ENCODE measurements at regions not wholly inside any gene's neighbourhood (a gene's known extent, or its start where the extent isn't known, plus 50 kb on each side); places are given as distances from the start of the nearest gene placed in this dataset.

DNA sequence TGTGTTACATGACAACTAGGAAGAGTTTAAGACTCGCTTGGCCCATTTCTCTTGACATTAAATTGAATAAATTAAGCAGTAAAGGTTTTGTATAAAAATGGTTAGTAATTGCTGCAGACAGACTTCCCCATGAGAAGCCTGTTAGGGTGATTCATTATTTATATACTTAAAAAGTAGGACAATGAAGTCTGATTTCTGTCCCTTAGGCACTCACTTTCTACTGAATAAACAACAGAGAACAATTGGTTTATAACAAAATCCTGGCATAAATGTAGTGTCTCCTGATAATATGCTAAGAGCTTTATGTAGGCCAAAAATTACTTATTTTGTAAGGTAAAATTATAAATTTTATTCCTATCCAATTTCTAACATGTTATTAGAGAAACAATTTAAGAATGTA lies 2138.5 kb upstream of the PCDH20 start:
- intact Hi-C loops (cut with DNase I): no loop called here
- Histone ChIP-seq H3K4me1 (no peaks in the 10 kb centered on the region), H3K36me3 (ENCODE audit: insufficient read depth in 1 of 2, low read depth in 1 of 2) (no peaks in the 10 kb centered on the region), H3K27me3 (ENCODE audit: insufficient read depth in 3 of 3, low read length in 2 of 3) (no peaks in the 10 kb centered on the region), H3K9me3 (no peaks in the 10 kb centered on the region), H3K27ac (no peak overlapping the region), H3K4me3 (no peak overlapping the region)
- TF ChIP-seq, protein P1, sequence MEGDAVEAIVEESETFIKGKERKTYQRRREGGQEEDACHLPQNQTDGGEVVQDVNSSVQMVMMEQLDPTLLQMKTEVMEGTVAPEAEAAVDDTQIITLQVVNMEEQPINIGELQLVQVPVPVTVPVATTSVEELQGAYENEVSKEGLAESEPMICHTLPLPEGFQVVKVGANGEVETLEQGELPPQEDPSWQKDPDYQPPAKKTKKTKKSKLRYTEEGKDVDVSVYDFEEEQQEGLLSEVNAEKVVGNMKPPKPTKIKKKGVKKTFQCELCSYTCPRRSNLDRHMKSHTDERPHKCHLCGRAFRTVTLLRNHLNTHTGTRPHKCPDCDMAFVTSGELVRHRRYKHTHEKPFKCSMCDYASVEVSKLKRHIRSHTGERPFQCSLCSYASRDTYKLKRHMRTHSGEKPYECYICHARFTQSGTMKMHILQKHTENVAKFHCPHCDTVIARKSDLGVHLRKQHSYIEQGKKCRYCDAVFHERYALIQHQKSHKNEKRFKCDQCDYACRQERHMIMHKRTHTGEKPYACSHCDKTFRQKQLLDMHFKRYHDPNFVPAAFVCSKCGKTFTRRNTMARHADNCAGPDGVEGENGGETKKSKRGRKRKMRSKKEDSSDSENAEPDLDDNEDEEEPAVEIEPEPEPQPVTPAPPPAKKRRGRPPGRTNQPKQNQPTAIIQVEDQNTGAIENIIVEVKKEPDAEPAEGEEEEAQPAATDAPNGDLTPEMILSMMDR (IDR thresholded peaks at IDR 0.05): no peak
- DNase-seq: no peak
- WGBS, 3 donors: 72 to 90% (median 86%) methylated on average over 1 of the region's 1 CpG
- ATAC-seq: no peak

DNA sequence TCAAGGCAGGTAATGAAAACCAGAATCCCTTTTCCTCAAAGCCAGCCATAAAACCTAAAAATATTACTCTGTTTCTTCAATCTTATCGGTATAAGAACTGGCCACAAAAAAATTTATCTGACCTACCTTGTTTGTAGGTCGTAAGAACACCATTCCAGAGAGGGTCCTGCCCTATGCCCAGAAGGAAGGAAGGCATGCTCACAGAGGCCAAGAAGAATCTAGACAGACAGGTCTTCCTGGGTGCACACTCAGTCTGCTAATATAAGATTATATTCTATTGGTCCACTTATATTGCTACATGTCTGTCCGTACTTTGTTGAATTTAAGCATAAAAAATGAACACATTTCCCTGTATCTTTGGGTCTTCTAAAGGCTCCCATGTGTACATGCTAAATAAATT lies 2136.1 kb upstream of the PCDH20 start:
- TF ChIP-seq, protein P1 (IDR thresholded peaks at IDR 0.05): no peak
- H3K4me3 ChIP-seq: no peak overlapping the region
- no peaks in the 10 kb centered on the region for H3K27me3 ChIP-seq (ENCODE audit: insufficient read depth in 3 of 3, low read length in 2 of 3)
- H3K36me3 ChIP-seq (ENCODE audit: insufficient read depth in 1 of 2, low read depth in 1 of 2): no peaks in the 10 kb centered on the region
- DNase-seq (no peak), ATAC-seq (no peak)
- intact Hi-C loops (cut with DNase I): no loop called here
- H3K9me3 ChIP-seq: no peaks in the 10 kb centered on the region
- 77 to 78% (median 77%) methylated on average over 3 of the region's 3 CpGs for WGBS, 3 donors
- H3K4me1 ChIP-seq: no peaks in the 10 kb centered on the region
- H3K27ac ChIP-seq: no peak overlapping the region

DNA sequence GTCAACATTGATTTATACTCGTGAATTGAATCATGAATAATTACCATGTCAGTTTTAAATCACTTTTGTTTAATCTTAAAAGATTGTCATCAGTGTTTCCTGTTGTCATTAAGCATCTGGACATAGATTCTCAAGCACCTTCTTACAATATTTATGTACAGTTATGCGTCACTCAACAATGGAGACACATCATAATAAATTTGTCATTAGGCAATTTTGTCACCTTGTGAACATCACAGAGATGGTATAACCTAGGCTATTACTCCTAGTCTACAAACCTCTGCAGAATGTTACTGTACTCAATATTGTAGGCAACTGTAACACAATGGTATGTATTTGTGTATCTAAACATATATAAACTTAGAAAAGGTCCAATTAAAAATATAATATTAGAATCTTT lies 2130.9 kb upstream of the PCDH20 start:
- H3K4me1 ChIP-seq: no peaks in the 10 kb centered on the region
- 62 to 69% (median 66%) methylated on average over 2 of the region's 2 CpGs for WGBS, 3 donors
- ATAC-seq (no peak), DNase-seq (no peak)
- intact Hi-C loops (cut with DNase I): no loop called here
- H3K4me3 ChIP-seq: no peak overlapping the region
- H3K36me3 ChIP-seq (ENCODE audit: insufficient read depth in 1 of 2, low read depth in 1 of 2): no peaks in the 10 kb centered on the region
- H3K27me3 ChIP-seq (ENCODE audit: insufficient read depth in 3 of 3, low read length in 2 of 3): peaks cover 0 to 1% (median 0%) of the 10 kb centered on the region in 3 donors
- no peaks in the 10 kb centered on the region for H3K9me3 ChIP-seq
- H3K27ac ChIP-seq: no peak overlapping the region
- TF ChIP-seq, protein P1 (IDR thresholded peaks at IDR 0.05): no peak

DNA sequence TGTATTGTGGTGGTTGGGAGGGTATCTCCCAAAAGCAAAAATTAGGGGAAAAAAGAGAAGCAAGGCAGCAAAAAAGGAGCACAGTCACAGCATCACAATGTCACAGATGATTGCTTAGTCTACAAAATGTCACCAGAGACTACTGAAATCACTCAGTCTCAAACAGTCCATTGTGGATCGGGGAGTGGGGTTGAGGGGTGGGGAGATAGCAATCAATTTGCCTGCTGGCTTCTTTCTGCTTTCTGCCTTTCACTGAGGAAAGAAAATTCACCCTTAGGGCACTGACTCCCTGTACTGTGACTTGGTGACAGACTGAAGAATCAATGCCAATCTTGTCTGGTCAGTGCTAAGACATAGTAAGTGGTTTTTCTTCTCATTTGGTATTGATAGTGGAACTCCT lies 2127.1 kb upstream of the PCDH20 start:
- Histone ChIP-seq H3K36me3 (ENCODE audit: insufficient read depth in 1 of 2, low read depth in 1 of 2) (no peaks in the 10 kb centered on the region), H3K27ac (no peak overlapping the region), H3K9me3 (no peaks in the 10 kb centered on the region), H3K27me3 (ENCODE audit: insufficient read depth in 3 of 3, low read length in 2 of 3) (peaks cover 0 to 1% (median 0%) of the 10 kb centered on the region in 3 donors), H3K4me1 (no peaks in the 10 kb centered on the region), H3K4me3 (no peak overlapping the region)
- DNase-seq (no peak), ATAC-seq (no peak)
- TF ChIP-seq, protein P1 (IDR thresholded peaks at IDR 0.05): no peak
- 52 to 86% (median 61%) methylated on average over 1 of the region's 1 CpG for WGBS, 3 donors
- intact Hi-C loops (cut with DNase I): no loop called here

DNA sequence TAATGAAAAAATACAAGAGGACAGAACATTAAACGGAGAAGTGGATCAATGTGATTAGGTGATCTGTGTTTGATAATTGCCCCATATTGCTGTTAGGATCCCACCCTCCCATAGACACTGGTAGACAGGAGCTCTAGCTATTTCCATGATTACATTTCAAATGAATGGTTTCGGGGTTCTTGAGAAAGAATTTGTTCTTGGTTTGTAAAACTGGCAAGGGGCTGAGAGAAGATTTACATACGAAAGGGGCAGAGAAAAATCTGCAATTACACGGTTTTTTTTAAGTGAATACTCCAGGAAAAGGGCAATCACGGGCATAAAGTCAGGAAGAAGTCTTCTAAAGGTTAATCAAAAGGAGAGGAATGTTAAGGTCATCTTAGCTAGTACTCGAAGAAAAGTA lies 2125.7 kb upstream of the PCDH20 start:
- H3K4me3 ChIP-seq: no peak overlapping the region
- no peak overlapping the region for H3K27ac ChIP-seq
- peaks cover 0 to 1% (median 0%) of the 10 kb centered on the region in 3 donors for H3K27me3 ChIP-seq (ENCODE audit: insufficient read depth in 3 of 3, low read length in 2 of 3)
- no peaks in the 10 kb centered on the region for H3K4me1 ChIP-seq
- H3K9me3 ChIP-seq: no peaks in the 10 kb centered on the region
- H3K36me3 ChIP-seq (ENCODE audit: insufficient read depth in 1 of 2, low read depth in 1 of 2): no peaks in the 10 kb centered on the region
- TF ChIP-seq, protein P1 (IDR thresholded peaks at IDR 0.05): no peak
- intact Hi-C loops (cut with DNase I): no loop called here
- no peak for ATAC-seq
- no peak for DNase-seq
- WGBS, 3 donors: 25 to 28% (median 27%) methylated on average over 6 of the region's 6 CpGs

Measured in psoas muscle (tissue), 7 donors.